Astrocyte of the cerebellum (primary cell): ENCODE measurements at regions not wholly inside any gene's neighbourhood (a gene's known extent, or its start where the extent isn't known, plus 50 kb on each side); places are given as distances from the start of the nearest gene placed in this dataset.

ENCODE experiments used
- DNase-seq: peaks from one replicate; pipeline ENCODE4 v3.0.0-alpha.2; 2011; ENCODE audit warnings: low read depth
- H3K4me3 ChIP-seq: 2 replicates; pipeline ENCODE4 v1.5.1; 2011; ENCODE audit warnings: mild to moderate bottlenecking, low read depth, low read length, moderate library complexity
- in situ Hi-C: cut with HindIII; loops from 2 replicates; pipeline ENCODE4 v1.10.0; 2017; ENCODE audit warnings: low sequenced_read_pairs
- TF ChIP-seq, protein P1 (sequence below): IDR thresholded peaks from 2 replicates; pipeline ENCODE4 v1.5.1; 2012; ENCODE audit warnings: low read length, low read depth, moderate library complexity, mild to moderate bottlenecking; ENCODE audit errors: missing control alignments

- DNase-seq, result no peak
- TF ChIP-seq, protein P1, sequence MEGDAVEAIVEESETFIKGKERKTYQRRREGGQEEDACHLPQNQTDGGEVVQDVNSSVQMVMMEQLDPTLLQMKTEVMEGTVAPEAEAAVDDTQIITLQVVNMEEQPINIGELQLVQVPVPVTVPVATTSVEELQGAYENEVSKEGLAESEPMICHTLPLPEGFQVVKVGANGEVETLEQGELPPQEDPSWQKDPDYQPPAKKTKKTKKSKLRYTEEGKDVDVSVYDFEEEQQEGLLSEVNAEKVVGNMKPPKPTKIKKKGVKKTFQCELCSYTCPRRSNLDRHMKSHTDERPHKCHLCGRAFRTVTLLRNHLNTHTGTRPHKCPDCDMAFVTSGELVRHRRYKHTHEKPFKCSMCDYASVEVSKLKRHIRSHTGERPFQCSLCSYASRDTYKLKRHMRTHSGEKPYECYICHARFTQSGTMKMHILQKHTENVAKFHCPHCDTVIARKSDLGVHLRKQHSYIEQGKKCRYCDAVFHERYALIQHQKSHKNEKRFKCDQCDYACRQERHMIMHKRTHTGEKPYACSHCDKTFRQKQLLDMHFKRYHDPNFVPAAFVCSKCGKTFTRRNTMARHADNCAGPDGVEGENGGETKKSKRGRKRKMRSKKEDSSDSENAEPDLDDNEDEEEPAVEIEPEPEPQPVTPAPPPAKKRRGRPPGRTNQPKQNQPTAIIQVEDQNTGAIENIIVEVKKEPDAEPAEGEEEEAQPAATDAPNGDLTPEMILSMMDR, result no peak
- in situ Hi-C loops, result no loop called here
- H3K4me3 ChIP-seq, result no peak overlapping the region
These were observed 73.6 kb upstream of the PJA1 start for GRCh38 chrX:69238887-69239231.

GRCh38 chrX:69238114-69238886 is 73.0 kb upstream of the PJA1 start:
- in situ Hi-C loops, result no loop called here
- H3K4me3 ChIP-seq, result no peak overlapping the region
- TF ChIP-seq, protein P1, result no peak
- DNase-seq, result no peak

GRCh38 chrX:69237236-69237635 is 72.0 kb upstream of the PJA1 start:
- no peak for DNase-seq

GRCh38 chrX:69236641-69237040 is 71.4 kb upstream of the PJA1 start:
- DNase-seq, result no peak
- no peak overlapping the region for H3K4me3 ChIP-seq
- TF ChIP-seq, protein P1, result no peak
- in situ Hi-C loops, result no loop called here

More at GRCh38 chrX:69237236-69237635, 72.0 kb upstream of the PJA1 start:
- in situ Hi-C loops, result no loop called here
- TF ChIP-seq, protein P1, result no peak
- H3K4me3 ChIP-seq, result no peak overlapping the region

- H3K4me3 ChIP-seq, result no peak overlapping the region
- no peak for DNase-seq
- TF ChIP-seq, protein P1, result no peak
- in situ Hi-C loops, result no loop called here
These were observed 69.4 kb upstream of the PJA1 start for GRCh38 chrX:69234624-69235023.

- DNase-seq, result no peak
- in situ Hi-C loops, result no loop called here
- TF ChIP-seq, protein P1, result no peak
- H3K4me3 ChIP-seq, result no peak overlapping the region
These were observed 67.7 kb upstream of the PJA1 start for GRCh38 chrX:69232945-69233344.
